IMR-90 (cell line): ENCODE measurements at regions not wholly inside any gene's neighbourhood (a gene's known extent, or its start where the extent isn't known, plus 50 kb on each side); places are given as distances from the start of the nearest gene placed in this dataset.

Experiments
- ATAC-seq: fragments of 200-7000 bp; cut with Tn5 transposase; 2 replicates; pipeline ENCODE4 v1.9.1; 2020; ENCODE audit warnings: low read depth, mild to moderate bottlenecking, moderate library complexity
- BruUV-seq: library from RNA; stranded (reverse); fragments of 400-500 nt; replicated peaks from 2 replicates; lab custom pipeline; 2021; lab: Mats Ljungman, UMichigan
- CTCF ChIA-PET: fragments of 300-600 bp; formaldehyde crosslinking; extraction: SDS; loops from one replicate; lab custom pipeline; 2021; ENCODE audit warnings: antibody characterized with exemption; lab: Yijun Ruan, JAX
- POLR2A ChIA-PET: fragments of 300-600 bp; sonication (Branson Sonifier 250); formaldehyde crosslinking; loops from one replicate; lab custom pipeline; 2022; ENCODE audit warnings: antibody characterized with exemption; ENCODE audit not compliant: unreplicated experiment; lab: Charles Lee
- DNase-seq: peaks from one replicate; pipeline ENCODE4 v3.0.0; 2013
- H2AFZ ChIP-seq: replicated peaks from 2 replicates; pipeline ENCODE3; 2013; ENCODE audit warnings: low read length, mild to moderate bottlenecking; ENCODE audit not compliant: poor library complexity
- H2AK5ac ChIP-seq: 2 replicates; pipeline ENCODE4 v1.6.1; 2013; ENCODE audit warnings: low read depth, low read length, inconsistent platforms
- H2AK9ac ChIP-seq: replicated peaks from 2 replicates; pipeline ENCODE3; 2013; ENCODE audit warnings: mild to moderate bottlenecking, low read depth, low read length, moderate library complexity; ENCODE audit not compliant: poor library complexity
- H2BK120ac ChIP-seq: 2 replicates; pipeline ENCODE4 v1.6.1; 2013; ENCODE audit warnings: low read depth, low read length, inconsistent platforms
- H2BK15ac ChIP-seq: 3 replicates; pipeline ENCODE4 v1.6.1; 2013; ENCODE audit warnings: low read depth, low read length, inconsistent platforms
- H2BK20ac ChIP-seq: 2 replicates; pipeline ENCODE4 v1.6.1; 2013; ENCODE audit warnings: low read depth, mild to moderate bottlenecking, inconsistent platforms, low read length, moderate library complexity
- H2BK5ac ChIP-seq: 2 replicates; pipeline ENCODE4 v1.6.1; 2013; ENCODE audit warnings: mild to moderate bottlenecking, low read depth, low read length, inconsistent platforms; ENCODE audit not compliant: poor library complexity, severe bottlenecking
- H3K14ac ChIP-seq: replicated peaks from 2 replicates; pipeline ENCODE4 v1.6.1; 2013; ENCODE audit warnings: low read depth, low read length, inconsistent platforms
- H3K18ac ChIP-seq: 2 replicates; pipeline ENCODE4 v1.6.1; 2013; ENCODE audit warnings: low read depth, low read length, control low read depth
- H3K23ac ChIP-seq: 2 replicates; pipeline ENCODE4 v1.6.1; 2013; ENCODE audit warnings: low read depth, low read length, inconsistent platforms
- H3K27ac ChIP-seq: 2 replicates; pipeline ENCODE4 v1.5.1; 2013; ENCODE audit warnings: mild to moderate bottlenecking, control low read depth, low read length; ENCODE audit not compliant: insufficient read depth
- H3K27me3 ChIP-seq: 2 replicates; pipeline ENCODE4 v1.6.1; 2013; ENCODE audit warnings: low read length; ENCODE audit not compliant: control insufficient read depth, insufficient read depth
- H3K36me3 ChIP-seq: 2 replicates; pipeline ENCODE4 v1.6.1; 2013; ENCODE audit warnings: low read length, mixed read lengths; ENCODE audit not compliant: control insufficient read depth, insufficient read depth
- H3K4ac ChIP-seq: 2 replicates; pipeline ENCODE4 v1.6.1; 2013; ENCODE audit warnings: low read depth, low read length, inconsistent platforms
- H3K4me1 ChIP-seq: 2 replicates; pipeline ENCODE4 v1.6.1; 2013; ENCODE audit warnings: low read length, mixed read lengths; ENCODE audit not compliant: control insufficient read depth, insufficient read depth
- H3K4me2 ChIP-seq: 2 replicates; pipeline ENCODE4 v1.6.1; 2013; ENCODE audit warnings: low read depth, mild to moderate bottlenecking, control low read depth, low read length, moderate library complexity
- H3K4me3 ChIP-seq: 2 replicates; pipeline ENCODE4 v1.5.1; 2013; ENCODE audit warnings: low read depth, mild to moderate bottlenecking, control low read depth, low read length, moderate library complexity; ENCODE audit not compliant: insufficient read depth
- H3K56ac ChIP-seq: 2 replicates; pipeline ENCODE4 v1.6.1; 2013; ENCODE audit warnings: low read length, inconsistent platforms; ENCODE audit not compliant: insufficient read depth; ENCODE audit errors: extremely low read depth
- H3K79me1 ChIP-seq, 2 experiments: 2 replicates each; pipeline ENCODE4 v1.6.1; 2013; ENCODE audit warnings: low read length in 2 of 2, inconsistent platforms in 1 of 2, low read depth in 1 of 2
- H3K9ac ChIP-seq: 2 replicates; pipeline ENCODE4 v1.6.1; 2013; ENCODE audit warnings: low read depth, low read length, control low read depth
- H3K9me1 ChIP-seq: 2 replicates; pipeline ENCODE4 v1.6.1; 2013; ENCODE audit warnings: low read length, inconsistent platforms; ENCODE audit not compliant: insufficient read depth
- H3K9me3 ChIP-seq: 2 replicates; pipeline ENCODE4 v1.6.1; 2013; ENCODE audit warnings: low read length; ENCODE audit not compliant: control insufficient read depth, insufficient read depth
- H4K20me1 ChIP-seq: 2 replicates; pipeline ENCODE4 v1.6.1; 2013; ENCODE audit warnings: low read length, inconsistent platforms; ENCODE audit not compliant: insufficient read depth
- H4K5ac ChIP-seq: 2 replicates; pipeline ENCODE4 v1.6.1; 2013; ENCODE audit warnings: mild to moderate bottlenecking, low read depth, low read length, control low read depth
- H4K8ac ChIP-seq, 2 experiments: 2 replicates each; pipeline ENCODE4 v1.6.1; 2013; ENCODE audit warnings: low read depth in 2 of 2, low read length in 2 of 2, control low read depth in 1 of 2, inconsistent platforms in 1 of 2
- H4K91ac ChIP-seq: 2 replicates; pipeline ENCODE4 v1.6.1; 2013; ENCODE audit warnings: low read depth, low read length, inconsistent platforms; ENCODE audit not compliant: insufficient read depth
- MAZ ChIP-seq: IDR thresholded peaks from 2 replicates; pipeline ENCODE4 v1.6.1; 2012; ENCODE audit warnings: low read depth, mild to moderate bottlenecking, low read length, improper control_type of control experiment, moderate library complexity, borderline replicate concordance
- NFE2L2 ChIP-seq: fragments of 150-350 bp; IDR thresholded peaks from 2 replicates; pipeline ENCODE4 v1.6.1; 2016; ENCODE audit warnings: low read depth, mild to moderate bottlenecking, low read length
- RAD21 ChIP-seq: IDR thresholded peaks from 2 replicates; pipeline ENCODE4 v1.6.1; 2012; ENCODE audit warnings: low read length, improper control_type of control experiment
- RFX5 ChIP-seq: IDR thresholded peaks from 2 replicates; pipeline ENCODE4 v1.8.0; 2012; ENCODE audit warnings: low read depth, mild to moderate bottlenecking, low read length, moderate library complexity
- USF2 ChIP-seq: fragments of 150-350 bp; IDR thresholded peaks from 2 replicates; pipeline ENCODE4 v1.6.1; 2017; ENCODE audit warnings: mild to moderate bottlenecking, antibody characterized with exemption, low read length, low read depth
- WGBS, 2 experiments: methylation state at CpG; one replicate each; pipeline versions ENCODE4 v1.1.5 to v1.1.7; 2013; ENCODE audit warnings: missing lambda C conversion rate in 2 of 2; ENCODE audit not compliant: insufficient read length in 1 of 2; ENCODE audit errors: extremely low coverage in 2 of 2; 5-methylcytosine and 5-hydroxymethylcytosine counted together
- dilution Hi-C: fragments of 300-500 bp; cut with HindIII; formaldehyde crosslinking; loops from one replicate; pipeline ENCODE4 v1.14.3; 2018; ENCODE audit warnings: low sequenced_read_pairs; ENCODE audit not compliant: unreplicated experiment
- in situ Hi-C: fragments of 300-500 bp; cut with MboI; formaldehyde crosslinking; loops from 3 replicates; pipeline ENCODE4 v1.14.3; 2019; ENCODE audit warnings: low sequenced_read_pairs, inconsistent platforms, mixed read lengths
- intact Hi-C: fragments of 100-400 bp; cut with micrococcal nuclease; formaldehyde crosslinking; loops from 2 replicates; pipeline ENCODE4 v1.10.0; 2022

DNA sequence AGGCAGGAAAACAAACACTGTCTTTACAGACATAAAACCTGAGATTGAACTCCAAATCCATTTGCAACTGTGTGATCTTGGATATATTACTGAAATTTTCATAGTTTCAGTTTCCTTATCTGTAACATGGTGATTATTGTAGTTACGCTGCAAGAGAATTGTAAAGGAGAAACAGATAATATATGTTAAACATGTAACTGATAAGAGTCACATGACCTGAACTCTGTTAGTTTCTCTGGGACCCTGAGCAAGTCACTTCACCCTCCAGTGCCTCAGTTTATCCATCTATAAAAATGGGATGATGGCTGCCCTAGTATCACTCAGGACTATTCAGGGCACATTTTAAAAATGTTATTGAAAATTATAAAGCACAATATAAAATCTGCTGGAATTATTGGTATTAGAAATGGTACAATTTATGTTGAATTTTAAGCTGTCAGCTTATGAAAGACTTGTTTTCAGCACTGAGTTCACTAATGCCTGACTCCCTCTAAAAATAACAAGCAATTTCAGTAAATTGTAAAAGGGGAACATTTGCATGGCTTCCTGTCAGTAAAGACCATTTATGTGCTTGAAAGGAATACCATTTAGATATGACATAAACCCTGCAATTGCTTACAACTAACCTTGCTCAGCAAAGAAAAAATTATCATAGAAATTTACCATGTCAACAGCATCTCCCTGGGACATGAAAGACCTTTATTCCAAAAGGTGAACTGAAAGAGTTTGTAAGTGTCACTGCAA lies 393.5 kb downstream of the RAD51AP2 start:
- no peaks in the 10 kb centered on the region for H3K9me3 ChIP-seq
- no peak overlapping the region for H2BK20ac ChIP-seq
- DNase-seq (no peak), ATAC-seq (no peak)
- TF ChIP-seq RAD21 = no peak
- no peak for TF ChIP-seq USF2
- no peak for TF ChIP-seq RFX5
- no peak for TF ChIP-seq MAZ
- TF ChIP-seq NFE2L2 = no peak
- ChIA-PET CTCF (no interaction called here), POLR2A (no interaction called here)
- no peak overlapping the region for H2BK15ac ChIP-seq
- no peak overlapping the region for H3K18ac ChIP-seq
- BruUV-seq = no TSS peak
- no peak overlapping the region for H4K91ac ChIP-seq
- no peak overlapping the region for H3K4me3 ChIP-seq
- no peaks in the 10 kb centered on the region for H3K27me3 ChIP-seq
- no peaks in the 10 kb centered on the region for H3K4me1 ChIP-seq
- intact Hi-C loops (no loop called here), dilution Hi-C loops (no loop called here), in situ Hi-C loops (no loop called here)
- no peak overlapping the region for H3K23ac ChIP-seq
- H3K14ac ChIP-seq = no peak overlapping the region
- H2AK5ac ChIP-seq = no peak overlapping the region
- no peak overlapping the region for H3K9ac ChIP-seq
- no peaks in the 10 kb centered on the region for H3K36me3 ChIP-seq
- no peak overlapping the region for H4K5ac ChIP-seq
- H3K56ac ChIP-seq = no peak overlapping the region
- no CpG with 5 or more reads among the region's 1 CpG for WGBS, 2 experiments
- no peak overlapping the region for H3K4me2 ChIP-seq
- H2BK5ac ChIP-seq = no peak overlapping the region
- H3K9me1 ChIP-seq = no peaks in the 10 kb centered on the region
- H4K20me1 ChIP-seq = no peaks in the 10 kb centered on the region
- H3K4ac ChIP-seq = no peak overlapping the region
- no peak overlapping the region for H2AK9ac ChIP-seq
- no peak overlapping the region for H2AFZ ChIP-seq
- H3K79me1 ChIP-seq = no peaks in the 10 kb centered on the region
- no peak overlapping the region for H2BK120ac ChIP-seq
- H3K27ac ChIP-seq = no peak overlapping the region
- no peak overlapping the region for H4K8ac ChIP-seq
